Type B pancreatic cell (in vitro differentiated cells): ENCODE measurements at regions not wholly inside any gene's neighbourhood (a gene's known extent, or its start where the extent isn't known, plus 50 kb on each side); places are given as distances from the start of the nearest gene placed in this dataset.
"Not testable (repeated sequence)": the region's sequence is repeated elsewhere in the genome, so short reads cannot be mapped to it uniquely, and the experiment has no call there.

Source experiments
- DNase-seq: peaks from one replicate; pipeline ENCODE4 v3.0.0; 2021; ENCODE audit warnings: mixed read lengths; ENCODE audit not compliant: unreplicated experiment; ENCODE audit errors: extremely low spot score
- H3K27ac Mint-ChIP-seq: 2 replicates; pipeline ENCODE4 v1.8.0; 2021; ENCODE audit warnings: mild to moderate bottlenecking, mixed read lengths
- H3K27me3 Mint-ChIP-seq: 2 replicates; pipeline ENCODE4 v1.8.0; 2021; ENCODE audit warnings: mixed read lengths
- H3K36me3 Mint-ChIP-seq: 2 replicates; pipeline ENCODE4 v1.8.0; 2021; ENCODE audit warnings: mixed read lengths
- H3K4me1 Mint-ChIP-seq: one replicate; pipeline ENCODE4 v1.8.0; 2021; ENCODE audit warnings: mixed read lengths; ENCODE audit not compliant: unreplicated experiment
- H3K4me3 Mint-ChIP-seq: 2 replicates; pipeline ENCODE4 v1.8.0; 2021; ENCODE audit warnings: mild to moderate bottlenecking, mixed read lengths
- H3K9me3 Mint-ChIP-seq: 2 replicates; pipeline ENCODE4 v1.8.0; 2021; ENCODE audit warnings: mixed read lengths
- CTCF ChIP-seq: fragments of 200-600 bp; sonication (generic); conservative IDR thresholded peaks from 2 replicates; pipeline ENCODE4 v1.5.0; 2021; ENCODE audit warnings: antibody characterized with exemption, mild to moderate bottlenecking

GRCh38 chr15:25095179-25095578 lies 140.4 kb downstream of the SNRPN start:
- no peaks in the 10 kb centered on the region for H3K4me1 Mint-ChIP-seq
- H3K27me3 Mint-ChIP-seq, result no peaks in the 10 kb centered on the region
- H3K36me3 Mint-ChIP-seq, result peaks cover 50% of the 10 kb centered on the region
- H3K9me3 Mint-ChIP-seq, result no peaks in the 10 kb centered on the region
- no peak overlapping the region for H3K27ac Mint-ChIP-seq
- DNase-seq, result no peak
- TF ChIP-seq CTCF, result no peak
- no peak overlapping the region for H3K4me3 Mint-ChIP-seq

GRCh38 chr15:25099966-25100365 lies 145.2 kb downstream of the SNRPN start:
- not testable (repeated sequence) for H3K4me1 Mint-ChIP-seq, DNase-seq, H3K4me3 Mint-ChIP-seq, H3K9me3 Mint-ChIP-seq, H3K27ac Mint-ChIP-seq, H3K27me3 Mint-ChIP-seq
- H3K36me3 Mint-ChIP-seq, result peaks cover 33% of the 10 kb centered on the region

GRCh38 chr15:25106209-25106608 lies 151.4 kb downstream of the SNRPN start:
- no peak for TF ChIP-seq CTCF
- no peak overlapping the region for H3K27ac Mint-ChIP-seq
- H3K36me3 Mint-ChIP-seq, result peaks cover 24% of the 10 kb centered on the region
- no peak for DNase-seq
- no peaks in the 10 kb centered on the region for H3K4me1 Mint-ChIP-seq
- no peaks in the 10 kb centered on the region for H3K9me3 Mint-ChIP-seq
- no peaks in the 10 kb centered on the region for H3K27me3 Mint-ChIP-seq
- H3K4me3 Mint-ChIP-seq, result no peak overlapping the region

GRCh38 chr15:25133804-25134203 lies 179.0 kb downstream of the SNRPN start:
- Mint-ChIP-seq H3K9me3 (no peaks in the 10 kb centered on the region), H3K27me3 (no peaks in the 10 kb centered on the region), H3K27ac (peak overlapping the region; percentile 6), H3K36me3 (no peaks in the 10 kb centered on the region), H3K4me1 (no peaks in the 10 kb centered on the region), H3K4me3 (no peak overlapping the region)
- no peak for DNase-seq
- TF ChIP-seq CTCF, result no peak

- Mint-ChIP-seq H3K4me1 (no peaks in the 10 kb centered on the region), H3K27me3 (no peaks in the 10 kb centered on the region), H3K9me3 (no peaks in the 10 kb centered on the region), H3K4me3 (no peak overlapping the region), H3K36me3 (no peaks in the 10 kb centered on the region), H3K27ac (no peak overlapping the region)
- no peak for DNase-seq
- TF ChIP-seq CTCF, result peak; percentile 53
Observed at GRCh38 chr15:25134546-25134945, 179.8 kb downstream of the SNRPN start.

GRCh38 chr15:25136119-25136518 lies 181.3 kb downstream of the SNRPN start:
- H3K4me3 Mint-ChIP-seq, result no peak overlapping the region
- DNase-seq, result no peak
- peak; percentile 61 for TF ChIP-seq CTCF
- no peaks in the 10 kb centered on the region for H3K4me1 Mint-ChIP-seq
- no peaks in the 10 kb centered on the region for H3K9me3 Mint-ChIP-seq
- H3K27ac Mint-ChIP-seq, result no peak overlapping the region
- no peaks in the 10 kb centered on the region for H3K36me3 Mint-ChIP-seq
- H3K27me3 Mint-ChIP-seq, result no peaks in the 10 kb centered on the region
